HG03442 (cell line): ENCODE measurements at regions not wholly inside any gene's neighbourhood (a gene's known extent, or its start where the extent isn't known, plus 50 kb on each side); places are given as distances from the start of the nearest gene placed in this dataset.

Experiments used
- ATAC-seq: cut with Tn5 transposase; IDR thresholded peaks from one replicate; pipeline ENCODE4 v1.9.1; 2021; ENCODE audit warnings: mild to moderate bottlenecking, moderate library complexity; ENCODE audit not compliant: unreplicated experiment

DNA sequence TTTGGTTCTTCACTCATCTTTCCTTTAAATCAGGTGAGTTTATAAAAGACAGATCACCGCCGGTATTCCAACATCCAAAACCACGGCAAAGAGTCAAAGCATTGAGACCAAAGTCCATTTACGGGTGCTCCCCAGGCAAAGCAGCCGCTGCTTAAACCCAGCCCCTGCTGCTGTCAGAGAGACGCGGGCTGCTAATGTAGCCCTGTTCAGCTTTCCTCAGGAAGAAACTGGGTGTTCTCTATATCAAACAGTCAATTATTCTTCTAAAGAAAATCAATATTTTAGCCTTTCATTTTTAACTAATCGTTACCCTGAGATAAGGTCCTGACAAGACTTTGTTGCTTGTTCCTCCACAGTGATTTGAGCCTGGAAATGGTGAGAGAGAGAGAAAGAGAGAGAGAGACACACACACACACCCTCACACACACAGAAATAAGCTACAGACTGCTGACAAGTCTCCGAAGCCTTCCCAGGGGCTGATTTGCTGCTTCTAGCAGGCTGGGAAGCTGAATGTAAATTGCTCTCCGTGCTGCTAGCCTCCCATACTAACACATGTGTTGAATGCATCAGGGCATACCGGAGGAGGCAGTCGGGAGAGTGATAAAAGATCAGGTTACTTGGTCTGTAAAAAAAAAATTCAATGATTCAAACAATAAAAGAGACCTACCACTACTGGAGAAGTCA is 183.0 kb upstream of the ANK3 start:
- peak; percentile 42 for ATAC-seq

DNA sequence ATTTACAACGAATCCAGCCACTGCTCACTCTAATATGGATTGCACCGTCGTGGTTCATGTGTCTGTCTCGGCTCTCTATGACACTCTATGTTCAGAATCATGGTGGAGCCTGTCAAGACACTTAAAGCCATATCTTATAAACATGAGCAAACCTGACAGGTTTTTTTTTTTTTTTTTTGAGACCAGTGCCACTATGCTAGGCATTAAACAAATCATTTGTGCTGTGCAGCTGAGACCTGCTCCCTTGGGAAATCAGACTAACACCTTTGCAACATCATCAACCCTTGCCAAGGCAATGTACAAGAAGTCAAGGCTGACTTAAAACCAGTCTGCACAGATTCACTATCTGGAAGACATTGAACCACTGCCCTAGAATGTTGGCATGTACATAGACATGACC is 181.2 kb upstream of the ANK3 start:
- no peak for ATAC-seq

DNA sequence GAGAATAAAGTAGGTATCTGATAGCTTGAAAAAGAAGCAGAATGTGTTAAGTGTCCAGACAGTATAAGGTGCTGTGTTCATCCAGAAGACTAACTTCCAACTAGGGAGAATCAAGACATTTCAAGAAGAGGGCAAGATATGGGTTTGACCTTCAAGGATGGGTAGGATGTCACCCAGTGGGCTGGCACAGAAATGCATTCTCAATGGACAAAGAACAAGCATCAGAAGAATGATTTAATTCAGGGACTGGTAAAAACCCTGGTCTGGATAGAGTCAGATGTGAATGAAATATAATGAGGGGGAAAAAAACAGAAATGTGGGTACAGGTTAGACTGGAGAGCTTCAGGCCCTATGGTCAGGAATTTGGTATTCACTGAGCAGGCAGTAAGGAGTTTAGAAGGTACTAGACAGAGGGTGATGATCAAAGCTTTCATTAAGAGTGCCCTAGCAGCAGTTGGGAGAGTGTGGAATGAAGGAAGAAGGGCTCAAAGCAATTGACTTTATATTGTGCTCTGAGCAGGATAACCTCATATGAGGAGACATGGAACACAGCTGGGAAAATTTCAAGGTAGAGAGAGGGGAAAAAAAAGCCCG is 180.7 kb upstream of the ANK3 start:
- no peak for ATAC-seq

DNA sequence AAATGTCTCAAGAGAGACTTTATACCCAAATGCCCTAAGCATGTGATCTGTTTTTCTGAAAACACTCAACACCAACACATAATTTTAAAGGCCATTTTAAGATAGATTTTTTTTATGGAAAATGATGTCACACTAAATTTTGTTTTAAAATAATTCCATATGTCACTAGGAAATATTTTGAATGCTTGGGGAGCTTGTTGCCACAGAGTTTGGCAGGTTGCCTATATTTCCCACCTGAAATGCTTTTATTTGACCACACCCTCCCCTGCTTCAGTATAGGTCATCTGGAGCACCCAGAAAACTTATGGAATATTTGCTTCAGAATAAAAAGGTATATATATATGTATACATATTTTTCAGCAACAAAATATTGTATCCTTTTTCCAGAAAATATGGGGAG is 180.0 kb upstream of the ANK3 start:
- ATAC-seq: no peak

DNA sequence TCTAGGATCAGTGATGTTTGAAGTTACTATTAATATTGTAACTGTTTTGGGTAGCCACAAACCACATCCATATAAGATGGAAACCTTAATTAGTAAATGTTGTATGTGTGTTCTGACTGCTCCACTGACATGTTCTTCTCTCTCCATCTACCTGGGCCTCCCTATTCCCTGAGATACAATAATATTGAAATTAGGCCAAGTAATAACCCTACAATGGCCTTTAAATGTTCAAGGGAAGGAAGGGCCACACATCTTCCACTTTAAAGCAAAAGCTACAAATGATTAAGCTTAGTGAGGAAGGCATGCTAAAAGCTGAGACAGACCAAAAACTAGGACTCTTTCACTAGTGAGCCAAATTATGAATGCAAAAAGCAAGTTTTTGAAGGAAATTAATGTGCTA is 176.4 kb upstream of the ANK3 start:
- ATAC-seq: no peak

DNA sequence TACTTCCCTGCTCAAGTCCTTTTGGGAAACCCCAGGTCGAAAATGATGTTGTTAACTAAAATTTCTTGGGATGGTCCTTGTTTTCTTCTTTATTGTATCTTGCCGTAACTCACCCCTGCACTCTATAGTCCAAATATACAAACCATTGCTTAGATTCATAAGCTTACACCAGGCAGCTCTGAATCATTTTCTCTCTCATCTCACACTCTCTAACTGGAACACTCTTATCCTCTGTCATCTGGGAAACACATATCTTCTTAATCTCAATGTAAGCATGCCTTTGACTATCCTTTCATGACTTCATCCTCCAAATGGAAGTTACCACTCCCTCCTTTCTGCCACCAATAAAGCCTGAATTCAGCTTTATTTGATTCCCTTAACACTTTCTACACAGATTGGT is 175.8 kb upstream of the ANK3 start:
- ATAC-seq: no peak

DNA sequence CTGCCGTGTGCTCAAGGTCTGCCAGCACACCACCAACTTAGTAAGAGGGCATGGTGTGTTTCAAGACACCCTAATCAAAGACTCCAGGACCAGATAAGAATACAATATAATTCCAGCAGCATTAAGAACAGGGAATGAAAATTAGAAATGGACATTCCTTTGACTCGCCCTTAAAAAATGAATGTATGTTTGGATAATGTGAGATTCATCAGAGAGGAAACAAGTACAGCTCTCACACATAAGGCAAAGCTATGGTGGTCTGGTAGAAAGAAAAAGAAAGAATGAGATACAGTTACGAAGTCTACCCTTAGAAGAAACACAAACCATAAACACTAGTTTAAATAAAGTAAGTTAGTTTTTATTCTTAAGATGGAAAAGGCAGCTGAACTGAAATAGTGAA is 174.8 kb upstream of the ANK3 start:
- ATAC-seq: no peak

DNA sequence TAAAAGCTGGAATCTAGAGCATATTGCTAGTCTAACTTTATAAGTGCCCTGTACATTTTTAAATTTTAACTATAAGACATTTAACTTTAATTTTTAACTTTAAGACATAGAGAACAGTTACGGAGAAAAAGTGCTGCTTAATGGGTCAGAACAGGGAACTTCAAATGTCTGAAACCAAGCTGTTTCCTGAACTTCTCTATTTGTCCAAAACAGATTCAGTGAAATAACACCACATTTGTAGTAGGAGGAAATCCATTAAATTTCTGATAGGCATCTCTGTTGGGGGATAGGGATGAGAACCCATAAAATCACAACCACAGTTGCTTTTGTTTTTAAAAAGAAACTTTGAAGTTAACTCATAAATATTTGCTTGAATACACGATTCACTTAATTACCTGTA is 170.8 kb upstream of the ANK3 start:
- no peak for ATAC-seq

DNA sequence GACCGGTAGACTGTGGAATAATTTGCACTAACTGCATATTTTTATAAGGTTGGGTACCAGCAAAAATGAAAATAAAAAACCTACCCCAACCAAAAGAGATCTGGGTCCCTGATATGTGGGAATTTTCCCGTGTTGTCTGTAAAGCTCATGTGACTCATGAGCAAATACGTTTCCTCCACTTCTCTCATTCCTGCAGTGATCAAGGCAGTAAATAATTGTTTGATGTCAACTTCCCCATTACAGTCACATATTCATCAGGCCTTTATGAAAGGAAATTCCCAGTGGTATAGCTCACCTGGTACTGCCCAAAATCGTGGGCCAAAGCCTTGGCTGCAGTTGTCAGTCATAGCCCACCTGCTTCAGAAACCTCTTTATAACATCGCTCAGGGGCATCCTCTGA is 166.0 kb upstream of the ANK3 start:
- no peak for ATAC-seq

DNA sequence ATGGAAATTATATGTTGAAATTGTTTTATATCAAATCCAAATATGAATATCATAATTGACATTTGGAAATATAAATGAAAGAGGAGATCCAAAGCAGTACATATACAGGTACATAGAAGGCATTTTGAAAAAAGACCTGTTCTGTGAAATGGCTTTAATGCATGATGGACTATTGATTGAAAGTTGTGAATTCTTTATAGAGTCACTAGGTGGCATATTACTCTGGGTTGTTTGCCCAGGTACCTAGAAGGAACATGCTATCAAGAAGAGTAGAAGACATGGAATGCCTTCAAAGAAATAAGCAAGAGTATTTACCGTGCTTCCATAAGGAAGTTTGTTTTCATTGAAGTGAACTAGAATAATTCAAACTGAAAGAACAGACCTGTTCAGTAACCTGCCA is 160.0 kb upstream of the ANK3 start:
- ATAC-seq: no peak

DNA sequence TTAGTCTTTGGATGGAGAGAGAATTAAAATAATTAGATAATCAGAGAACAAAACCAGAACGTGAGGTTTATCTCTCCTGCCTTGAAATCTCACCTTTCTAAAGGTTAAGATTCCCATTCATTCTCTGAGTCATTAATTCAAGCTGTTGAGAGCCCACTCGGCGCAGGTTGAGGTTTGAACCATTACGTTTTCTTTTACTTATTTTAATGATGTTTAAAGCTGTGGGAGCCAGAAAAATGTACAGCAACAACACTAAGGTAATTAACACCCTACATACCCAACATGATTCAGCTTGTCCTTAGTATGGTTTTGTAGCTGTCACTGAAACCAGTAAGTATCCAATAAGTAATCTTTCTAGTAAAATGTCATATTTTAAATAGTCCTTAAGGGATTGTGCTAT is 153.0 kb upstream of the ANK3 start:
- ATAC-seq: no peak

DNA sequence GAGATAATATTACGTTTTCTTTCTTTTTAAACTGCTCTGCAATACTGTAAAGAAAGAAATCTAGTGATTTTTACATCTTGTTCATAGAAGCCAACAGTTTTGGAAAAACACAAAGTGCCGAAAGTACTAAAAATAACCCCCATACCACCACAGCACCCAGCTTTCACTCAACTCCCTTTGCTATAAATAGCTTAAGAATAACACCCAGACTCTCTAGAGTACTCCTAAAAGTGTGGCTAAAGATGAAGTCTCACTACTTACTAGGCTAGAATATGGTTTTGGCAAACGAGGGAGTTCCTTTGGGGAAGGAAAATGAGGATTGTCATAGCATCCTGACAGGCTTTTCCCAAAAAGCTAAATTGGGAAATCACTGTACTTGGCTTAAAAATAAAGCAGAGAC is 151.8 kb upstream of the ANK3 start:
- ATAC-seq: no peak

DNA sequence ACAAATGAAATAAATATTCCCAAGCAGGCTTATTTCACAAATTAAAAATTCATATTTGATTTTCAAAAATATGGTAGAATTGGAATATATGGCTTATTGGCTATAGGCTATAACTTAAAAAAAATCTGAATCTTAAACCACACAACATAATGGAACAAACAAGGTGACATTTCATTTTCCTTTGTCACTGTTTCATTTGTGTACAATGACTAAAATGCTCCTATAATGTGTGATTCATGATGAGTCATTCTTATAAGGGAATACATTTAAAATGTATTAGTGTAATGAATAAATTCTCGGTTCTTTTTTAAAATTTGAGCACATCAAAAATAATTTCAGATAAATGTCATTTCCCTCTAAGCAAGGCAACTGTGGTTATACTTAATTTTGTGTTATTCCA is 148.0 kb upstream of the ANK3 start:
- no peak for ATAC-seq

DNA sequence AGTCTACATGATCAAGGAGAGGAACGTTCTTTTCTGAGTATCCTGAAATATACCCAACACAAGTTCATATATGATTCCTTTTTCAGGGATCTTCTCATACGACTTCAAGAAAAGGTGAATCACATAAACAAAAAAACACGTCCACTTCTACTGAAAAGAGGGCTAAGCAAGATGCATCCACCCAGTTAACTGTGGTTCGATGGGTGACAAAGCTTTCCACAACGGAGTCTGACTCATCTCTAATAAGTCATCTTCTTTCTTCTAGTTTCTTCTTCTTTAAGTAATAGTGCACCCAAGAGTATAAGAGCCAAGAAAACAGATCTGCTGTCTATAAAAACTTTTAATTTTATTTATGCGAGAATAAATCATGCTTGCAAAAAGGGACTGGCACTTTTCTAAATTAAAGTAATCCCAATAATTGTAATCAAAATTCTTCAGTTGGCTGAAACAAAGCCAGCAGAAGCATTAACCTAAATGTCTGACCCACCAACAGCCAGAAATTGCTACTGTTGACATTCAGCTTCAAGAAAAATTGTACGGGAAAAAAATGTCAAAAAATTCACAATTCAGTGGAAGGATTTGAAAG is 146.9 kb upstream of the ANK3 start:
- ATAC-seq: peak; percentile 45

DNA sequence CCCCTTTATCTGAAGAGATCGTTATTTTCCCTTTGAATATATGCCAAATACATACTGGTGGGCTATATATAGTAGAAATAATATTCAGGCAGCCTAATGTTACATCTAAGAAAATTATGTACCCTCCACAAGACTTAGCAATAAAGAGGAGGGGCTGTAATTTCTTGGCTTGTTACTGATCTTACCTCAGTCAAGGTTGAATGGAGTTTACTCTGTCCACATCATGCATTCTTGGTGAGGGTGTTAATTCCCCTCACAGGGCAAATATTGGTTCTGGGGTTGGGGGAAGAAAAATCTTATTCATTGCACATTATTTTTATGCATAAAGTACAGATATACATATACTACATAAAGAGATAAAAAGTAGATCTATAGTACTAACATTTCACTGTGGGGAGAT is 145.8 kb upstream of the ANK3 start:
- ATAC-seq: no peak

DNA sequence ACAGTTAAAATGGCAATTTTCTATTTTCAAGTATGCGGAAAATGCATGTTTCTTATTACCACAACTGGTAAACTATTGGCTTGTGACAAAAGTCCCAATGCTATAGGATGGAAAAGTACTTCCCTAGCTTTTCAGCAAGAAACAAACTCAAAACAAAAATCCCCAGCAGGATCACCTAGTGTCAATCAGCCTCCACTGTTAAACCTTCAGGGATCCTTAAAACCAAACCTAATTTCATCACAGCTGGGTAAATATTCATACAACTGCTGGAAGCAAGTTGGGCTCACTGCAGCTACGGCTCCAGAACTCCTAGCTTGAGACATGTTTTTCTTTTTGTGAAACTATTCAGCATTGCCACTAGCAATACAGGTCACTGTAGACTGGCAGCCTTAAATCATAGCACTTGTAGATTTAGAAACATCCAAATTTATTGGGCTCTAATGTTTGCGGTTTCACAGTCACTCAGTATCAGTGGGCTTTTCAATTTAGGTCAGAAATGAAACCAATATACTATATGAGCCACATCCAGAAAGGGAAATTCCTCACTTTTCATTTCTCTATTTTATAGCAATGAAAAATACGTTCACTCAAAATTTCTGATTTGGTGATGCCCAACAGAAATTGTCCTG is 145.2 kb upstream of the ANK3 start:
- peak; percentile 64 for ATAC-seq

DNA sequence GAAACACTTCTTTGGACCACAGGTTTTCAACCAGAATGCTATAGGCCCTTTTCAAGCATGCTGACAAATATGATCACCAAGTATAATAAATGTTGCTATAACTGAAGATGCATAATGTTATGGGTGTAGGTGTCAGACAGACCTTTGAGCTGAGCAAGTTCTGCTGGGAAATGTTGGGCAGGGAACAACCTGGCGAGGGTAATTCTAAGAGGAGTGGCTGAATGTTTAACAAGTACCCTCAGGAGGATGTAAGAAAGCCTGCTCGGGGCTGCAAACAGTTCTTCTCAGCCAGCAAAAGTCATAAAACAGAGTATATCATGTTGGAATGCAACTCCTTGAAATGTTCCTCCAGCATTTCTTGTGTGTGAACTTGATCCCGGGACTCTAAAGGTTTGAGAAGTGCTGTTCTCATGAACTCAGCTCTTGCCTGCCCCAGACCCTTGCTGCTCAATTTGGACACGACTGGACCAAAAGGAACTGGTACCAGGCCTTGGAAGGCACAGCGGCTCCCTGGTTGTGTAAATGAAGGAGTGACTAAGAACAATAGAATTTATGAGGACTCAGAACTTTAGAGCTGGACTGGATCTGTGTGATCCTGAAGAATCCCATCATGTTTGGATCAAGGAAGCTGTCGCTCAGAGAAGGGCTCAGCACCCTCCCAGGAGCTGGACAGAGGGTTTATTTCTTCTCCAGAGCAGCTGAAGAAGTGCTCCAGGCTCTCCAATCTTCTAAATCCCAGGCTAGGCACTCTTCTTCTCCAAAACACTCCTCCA is 143.2 kb upstream of the ANK3 start:
- no peak for ATAC-seq

DNA sequence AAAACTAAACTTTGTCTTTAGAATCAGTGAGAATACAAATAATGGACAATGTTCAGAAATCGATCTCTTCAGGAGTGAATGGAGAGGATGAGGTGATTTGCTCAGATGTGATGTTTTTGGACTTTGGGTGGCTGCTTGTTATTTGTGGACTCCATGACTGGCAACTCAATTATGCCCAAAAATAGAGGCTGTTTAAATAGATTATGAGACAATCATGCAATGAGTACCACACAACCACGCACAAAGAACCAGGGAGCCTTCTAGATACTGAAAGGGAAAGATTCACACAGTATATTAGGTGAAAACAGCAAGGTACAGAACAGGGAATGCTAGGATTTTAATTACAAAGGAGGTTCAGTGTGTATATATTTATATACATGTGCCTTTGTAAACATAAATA is 141.3 kb upstream of the ANK3 start:
- no peak for ATAC-seq

DNA sequence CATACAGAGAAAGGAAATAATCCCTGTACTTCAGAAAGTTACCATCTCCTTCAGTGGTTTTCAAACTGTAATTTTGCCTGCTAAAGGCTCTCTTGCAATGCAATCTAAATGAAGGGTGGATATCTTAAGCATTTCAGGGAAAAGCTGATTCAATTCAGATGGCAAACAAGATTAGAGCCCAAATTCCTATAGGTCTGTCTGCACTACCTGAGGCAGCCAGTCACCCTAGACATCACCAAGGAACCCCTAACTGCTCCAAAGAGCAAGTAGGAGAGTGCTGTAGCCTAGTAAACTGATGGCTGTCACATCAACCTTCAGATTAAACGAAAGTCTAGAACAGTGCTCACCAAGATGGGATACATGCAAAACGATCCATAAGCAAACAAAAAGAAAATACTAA is 138.0 kb upstream of the ANK3 start:
- ATAC-seq: no peak

DNA sequence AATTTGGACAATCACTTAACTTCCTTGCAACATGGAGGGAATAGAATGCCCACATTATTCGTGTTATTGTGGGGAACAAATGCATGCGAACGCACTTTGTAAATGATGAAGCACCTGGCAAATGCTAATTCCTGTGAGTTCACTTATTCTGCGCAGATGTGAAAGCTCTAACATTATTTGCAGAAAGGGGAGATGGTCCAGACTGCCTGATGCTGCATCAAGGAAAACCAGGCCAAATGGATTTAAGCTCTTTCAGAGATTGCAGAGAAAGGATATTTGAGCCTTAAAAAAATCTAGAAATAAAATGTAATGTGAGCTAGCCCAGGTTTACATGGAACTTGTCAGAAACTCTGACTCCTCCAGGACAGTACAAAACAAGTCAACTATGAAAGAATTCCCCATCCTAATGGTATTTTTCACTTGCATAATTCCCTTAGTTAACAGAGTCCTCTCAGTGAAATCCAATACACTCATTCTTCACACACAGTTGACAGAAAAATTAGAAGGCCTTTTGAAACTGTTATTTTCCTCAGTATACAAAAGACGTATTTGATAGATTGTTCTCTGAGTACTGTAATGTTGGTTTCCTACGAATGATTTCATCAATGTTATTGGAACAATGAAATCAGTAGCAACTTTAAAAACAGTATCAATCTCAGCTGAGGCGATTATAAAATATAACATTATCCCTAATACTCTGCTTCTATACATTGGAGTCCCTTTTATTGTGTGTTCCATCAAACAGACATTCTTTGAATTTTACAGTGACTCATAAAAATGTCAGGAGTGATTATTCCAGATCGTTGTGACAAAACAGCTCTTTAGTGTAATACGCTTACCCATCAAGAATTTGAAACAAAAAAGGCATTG is 136.3 kb upstream of the ANK3 start:
- no peak for ATAC-seq

DNA sequence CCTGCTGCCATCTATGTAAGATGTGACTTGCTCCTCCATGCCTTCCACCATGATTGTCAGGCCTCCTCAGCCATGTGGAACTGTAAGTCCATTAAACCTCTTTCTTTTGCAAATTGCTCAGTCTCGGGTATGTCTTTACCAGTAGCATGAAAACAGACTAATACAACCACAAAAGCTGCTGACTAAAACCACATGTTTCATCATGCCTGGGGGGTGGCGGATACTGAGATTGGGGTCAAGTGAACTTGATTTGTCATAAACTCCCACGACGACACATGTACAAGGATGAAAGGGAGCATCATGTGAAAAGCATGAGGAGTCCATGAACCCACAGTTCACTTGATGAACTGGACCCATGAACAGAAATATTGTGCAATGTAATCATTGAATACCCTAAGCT is 134.9 kb upstream of the ANK3 start:
- ATAC-seq: no peak
